ENCODE measurements at regions not wholly inside any gene's neighbourhood (a gene's known extent, or its start where the extent isn't known, plus 50 kb on each side); places are given as distances from the start of the nearest gene placed in this dataset.

GRCh38 chr15:70539409-70539808 is 223.9 kb downstream of the UACA start:
- Histone ChIP-seq H3K36me3 (no peaks in the 10 kb centered on the region), H3K4me3 (no peak overlapping the region), H3K9me3 (no peaks in the 10 kb centered on the region), H3K27ac (replicated peaks in 1 of 4) (no peak overlapping the region), H3K27me3 (peaks cover 0 to 22% (median 0%) of the 10 kb centered on the region in 4 donors), H3K4me1 (no peaks in the 10 kb centered on the region)
- intact Hi-C loops (cut with DNase I), result no loop called here
- no peak for TF ChIP-seq POLR2A (IDR thresholded peaks at IDR 0.05; ENCODE audit: low read depth)
- TF ChIP-seq EP300 (IDR thresholded peaks at IDR 0.05), result no peak
- no peak for TF ChIP-seq POLR2AphosphoS5 (IDR thresholded peaks at IDR 0.05)
- TF ChIP-seq, protein P1, sequence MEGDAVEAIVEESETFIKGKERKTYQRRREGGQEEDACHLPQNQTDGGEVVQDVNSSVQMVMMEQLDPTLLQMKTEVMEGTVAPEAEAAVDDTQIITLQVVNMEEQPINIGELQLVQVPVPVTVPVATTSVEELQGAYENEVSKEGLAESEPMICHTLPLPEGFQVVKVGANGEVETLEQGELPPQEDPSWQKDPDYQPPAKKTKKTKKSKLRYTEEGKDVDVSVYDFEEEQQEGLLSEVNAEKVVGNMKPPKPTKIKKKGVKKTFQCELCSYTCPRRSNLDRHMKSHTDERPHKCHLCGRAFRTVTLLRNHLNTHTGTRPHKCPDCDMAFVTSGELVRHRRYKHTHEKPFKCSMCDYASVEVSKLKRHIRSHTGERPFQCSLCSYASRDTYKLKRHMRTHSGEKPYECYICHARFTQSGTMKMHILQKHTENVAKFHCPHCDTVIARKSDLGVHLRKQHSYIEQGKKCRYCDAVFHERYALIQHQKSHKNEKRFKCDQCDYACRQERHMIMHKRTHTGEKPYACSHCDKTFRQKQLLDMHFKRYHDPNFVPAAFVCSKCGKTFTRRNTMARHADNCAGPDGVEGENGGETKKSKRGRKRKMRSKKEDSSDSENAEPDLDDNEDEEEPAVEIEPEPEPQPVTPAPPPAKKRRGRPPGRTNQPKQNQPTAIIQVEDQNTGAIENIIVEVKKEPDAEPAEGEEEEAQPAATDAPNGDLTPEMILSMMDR (IDR thresholded peaks at IDR 0.05), result no peak
- no peak for DNase-seq (ENCODE audit: extremely low spot score)
- WGBS, result 94% methylated on average over 5 of the region's 5 CpGs

DNA sequence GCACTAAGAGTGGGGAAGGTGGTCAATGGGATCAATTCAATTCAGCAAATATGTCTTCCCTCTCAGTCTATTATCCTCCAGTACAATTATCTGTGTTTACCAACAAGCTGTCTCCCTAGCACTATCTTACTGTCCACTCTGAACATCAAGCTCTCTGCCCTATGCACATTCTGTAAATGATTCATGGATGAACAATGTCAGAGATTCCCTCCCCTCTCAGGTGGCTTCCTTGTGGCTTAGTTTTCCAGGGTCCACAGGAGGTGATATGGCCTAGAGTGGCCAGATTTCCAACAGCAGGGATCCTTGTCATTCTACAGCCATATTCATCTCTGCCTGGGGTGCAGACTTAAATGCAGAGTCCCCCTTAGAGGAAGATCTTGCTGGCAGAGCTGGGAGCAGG is 225.1 kb downstream of the UACA start:
- Histone ChIP-seq H3K4me1 (no peaks in the 10 kb centered on the region), H3K9me3 (no peaks in the 10 kb centered on the region), H3K27ac (replicated peaks in 1 of 4) (no peak overlapping the region), H3K27me3 (peaks cover 0 to 22% (median 0%) of the 10 kb centered on the region in 4 donors), H3K4me3 (no peak overlapping the region), H3K36me3 (no peaks in the 10 kb centered on the region)
- no peak for DNase-seq (ENCODE audit: extremely low spot score)
- intact Hi-C loops (cut with DNase I), result no loop called here
- TF ChIP-seq, protein P1 (IDR thresholded peaks at IDR 0.05), result no peak
- no peak for TF ChIP-seq POLR2A (IDR thresholded peaks at IDR 0.05; ENCODE audit: low read depth)
- TF ChIP-seq POLR2AphosphoS5 (IDR thresholded peaks at IDR 0.05), result no peak
- no peak for TF ChIP-seq EP300 (IDR thresholded peaks at IDR 0.05)

DNA sequence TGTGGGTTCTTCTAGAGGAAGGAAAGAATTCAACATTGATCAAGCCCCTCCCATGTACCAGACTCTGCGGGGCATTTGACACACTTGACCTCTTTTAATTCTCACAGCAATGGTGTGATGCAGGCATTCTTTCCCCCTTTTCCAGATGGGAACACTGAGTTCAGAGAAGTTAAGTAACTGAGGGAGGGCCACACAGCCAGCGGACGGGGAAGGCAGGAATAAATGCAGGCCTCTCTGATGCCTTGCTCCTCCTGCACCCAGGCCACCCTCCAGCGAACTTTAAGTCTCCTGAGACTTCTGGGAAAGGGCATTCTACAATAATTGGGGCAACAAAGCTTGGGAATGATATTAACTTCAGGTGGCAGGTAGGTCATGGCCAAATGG is 227.4 kb downstream of the UACA start:
- Histone ChIP-seq H3K4me1 (no peaks in the 10 kb centered on the region), H3K27me3 (peaks cover 0 to 22% (median 0%) of the 10 kb centered on the region in 4 donors), H3K9me3 (no peaks in the 10 kb centered on the region), H3K27ac (replicated peaks in 1 of 4) (no peak overlapping the region), H3K4me3 (no peak overlapping the region), H3K36me3 (no peaks in the 10 kb centered on the region)
- TF ChIP-seq POLR2A (IDR thresholded peaks at IDR 0.05; ENCODE audit: low read depth) (no peak), POLR2AphosphoS5 (IDR thresholded peaks at IDR 0.05) (no peak), EP300 (IDR thresholded peaks at IDR 0.05) (no peak)
- TF ChIP-seq, protein P1 (IDR thresholded peaks at IDR 0.05), result no peak
- no peak for DNase-seq (ENCODE audit: extremely low spot score)
- intact Hi-C loops (cut with DNase I), result no loop called here
- 84% methylated on average over 4 of the region's 4 CpGs for WGBS

DNA sequence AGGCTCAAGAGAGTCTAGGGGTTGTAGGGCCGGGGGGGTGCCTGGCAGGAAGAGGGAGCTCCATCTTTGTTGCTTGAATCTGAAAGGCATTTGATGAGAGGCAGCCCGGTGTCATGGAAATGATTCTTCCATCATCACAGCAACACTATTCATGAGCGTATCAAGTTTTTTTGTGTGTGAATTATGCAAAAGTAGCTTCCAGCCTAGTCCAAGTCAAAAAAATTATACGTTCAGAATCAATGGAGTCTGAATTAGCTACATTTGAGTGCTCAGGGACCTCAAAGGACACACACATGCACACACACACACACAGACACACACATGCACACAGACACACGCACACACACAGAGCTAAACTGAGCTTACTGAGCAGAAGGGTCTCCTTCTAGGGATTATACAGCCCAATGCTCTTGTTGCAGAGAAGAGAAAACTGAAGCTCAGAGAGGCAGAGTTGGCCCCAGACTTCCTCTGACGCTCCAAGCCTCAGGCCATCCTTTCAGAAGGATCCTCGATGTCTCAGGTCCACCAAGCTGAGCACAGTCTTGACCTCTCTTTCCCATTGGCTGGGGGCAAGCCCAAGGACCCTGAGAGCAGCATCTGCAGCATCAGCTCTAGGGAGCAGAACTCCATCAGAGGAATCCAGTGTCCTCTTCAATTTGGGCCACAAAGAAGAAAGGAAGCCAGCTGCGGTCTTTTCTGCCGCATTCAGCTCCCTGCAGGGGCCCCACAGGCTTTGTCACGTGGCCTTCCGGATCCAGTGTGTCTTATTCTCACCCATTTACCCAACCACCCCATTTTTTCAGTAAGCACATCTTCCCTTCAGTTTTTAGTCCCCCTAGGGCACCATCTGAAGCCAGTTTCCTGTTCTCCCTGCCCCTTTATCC is 228.0 kb downstream of the UACA start:
- Histone ChIP-seq H3K4me3 (no peak overlapping the region), H3K27me3 (peaks cover 0 to 19% (median 0%) of the 10 kb centered on the region in 4 donors), H3K36me3 (no peaks in the 10 kb centered on the region), H3K27ac (replicated peaks in 1 of 4) (no peak overlapping the region), H3K9me3 (no peaks in the 10 kb centered on the region), H3K4me1 (no peaks in the 10 kb centered on the region)
- no peak for DNase-seq (ENCODE audit: extremely low spot score)
- intact Hi-C loops (cut with DNase I), result no loop called here
- WGBS, result 63% methylated on average over 11 of the region's 11 CpGs
- TF ChIP-seq POLR2A (IDR thresholded peaks at IDR 0.05; ENCODE audit: low read depth), result no peak
- no peak for TF ChIP-seq EP300 (IDR thresholded peaks at IDR 0.05)
- TF ChIP-seq POLR2AphosphoS5 (IDR thresholded peaks at IDR 0.05), result no peak
- TF ChIP-seq, protein P1 (IDR thresholded peaks at IDR 0.05), result no peak
